ENCODE measurements at regions not wholly inside any gene's neighbourhood (a gene's known extent, or its start where the extent isn't known, plus 50 kb on each side); places are given as distances from the start of the nearest gene placed in this dataset.

DNA sequence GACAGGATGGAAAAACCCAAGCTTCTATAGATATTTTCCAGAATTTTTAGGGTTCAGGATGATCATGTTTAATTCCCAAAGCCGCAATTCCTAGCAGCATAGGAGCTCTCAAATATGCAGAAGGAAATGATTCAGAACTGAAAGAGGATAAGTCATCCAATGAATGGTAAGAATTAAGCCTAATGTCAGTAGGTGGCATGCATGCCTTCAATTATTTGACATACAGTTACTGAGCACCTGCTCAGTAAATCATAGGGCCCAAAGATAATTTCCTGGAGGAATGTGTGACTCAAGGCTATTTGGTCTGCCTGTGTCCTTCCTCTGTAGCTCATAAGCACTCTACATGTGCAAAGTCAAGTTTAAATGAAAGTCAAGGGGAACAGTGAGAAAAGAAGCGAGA lies 116.8 kb upstream of the SLC38A4 start:
- no peaks in the 10 kb centered on the region for H3K79me2 ChIP-seq (ENCODE audit: control insufficient read depth, insufficient read depth, low read length)
- dilution Hi-C loops (cut with MboI; ENCODE audit: extremely low pct_ligation_motif_present, low sequenced_read_pairs) (no loop called here), intact Hi-C loops (cut with micrococcal nuclease) (loop anchor here (5.0 kb wide), 1 partner anchor 80 kb away; no protein-coding TSS in a partner anchor)
- DNase-seq (ENCODE audit: low read depth, low spot score): peak; percentile 32
- no peak overlapping the region for H3K4me3 ChIP-seq (replicated peaks in 1 of 3; ENCODE audit: insufficient read depth in 1 of 3, low read depth in 1 of 3, low read length in 3 of 3)
- ChIA-PET CTCF (interaction anchor here (0.8 to 4.9 kb wide), 9 partner anchors 9 to 599 kb away, joined by 3 to 32 read pairs (median 4); no protein-coding TSS in a partner anchor), POLR2A (no interaction called here)
- peak; percentile 72 for TF ChIP-seq FOS (IDR thresholded peaks at IDR 0.05; ENCODE audit: borderline replicate concordance, insufficient read depth, low read length)
- TF ChIP-seq POLR2A (IDR thresholded peaks at IDR 0.05; ENCODE audit: low read depth, low read length): no peak
- TF ChIP-seq, protein P1, sequence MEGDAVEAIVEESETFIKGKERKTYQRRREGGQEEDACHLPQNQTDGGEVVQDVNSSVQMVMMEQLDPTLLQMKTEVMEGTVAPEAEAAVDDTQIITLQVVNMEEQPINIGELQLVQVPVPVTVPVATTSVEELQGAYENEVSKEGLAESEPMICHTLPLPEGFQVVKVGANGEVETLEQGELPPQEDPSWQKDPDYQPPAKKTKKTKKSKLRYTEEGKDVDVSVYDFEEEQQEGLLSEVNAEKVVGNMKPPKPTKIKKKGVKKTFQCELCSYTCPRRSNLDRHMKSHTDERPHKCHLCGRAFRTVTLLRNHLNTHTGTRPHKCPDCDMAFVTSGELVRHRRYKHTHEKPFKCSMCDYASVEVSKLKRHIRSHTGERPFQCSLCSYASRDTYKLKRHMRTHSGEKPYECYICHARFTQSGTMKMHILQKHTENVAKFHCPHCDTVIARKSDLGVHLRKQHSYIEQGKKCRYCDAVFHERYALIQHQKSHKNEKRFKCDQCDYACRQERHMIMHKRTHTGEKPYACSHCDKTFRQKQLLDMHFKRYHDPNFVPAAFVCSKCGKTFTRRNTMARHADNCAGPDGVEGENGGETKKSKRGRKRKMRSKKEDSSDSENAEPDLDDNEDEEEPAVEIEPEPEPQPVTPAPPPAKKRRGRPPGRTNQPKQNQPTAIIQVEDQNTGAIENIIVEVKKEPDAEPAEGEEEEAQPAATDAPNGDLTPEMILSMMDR (IDR thresholded peaks at IDR 0.05; ENCODE audit: extremely low read depth in 1 of 2, insufficient read depth in 1 of 2, low read depth in 1 of 2, low read length in 2 of 2): no peak
- TF ChIP-seq, protein P2, sequence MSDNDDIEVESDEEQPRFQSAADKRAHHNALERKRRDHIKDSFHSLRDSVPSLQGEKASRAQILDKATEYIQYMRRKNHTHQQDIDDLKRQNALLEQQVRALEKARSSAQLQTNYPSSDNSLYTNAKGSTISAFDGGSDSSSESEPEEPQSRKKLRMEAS (IDR thresholded peaks at IDR 0.05; ENCODE audit: insufficient read depth, insufficient read length): no peak
- no peak for TF ChIP-seq EZH2 (IDR thresholded peaks at IDR 0.05; ENCODE audit: borderline replicate concordance, low read depth, low read length, severe bottlenecking)
- no peaks in the 10 kb centered on the region for H3K36me3 ChIP-seq (ENCODE audit: control insufficient read depth in 2 of 2, extremely low read depth in 1 of 2, insufficient read depth in 2 of 2, low read length in 2 of 2)
- no peaks in the 10 kb centered on the region for H3K9me3 ChIP-seq (replicated peaks; ENCODE audit: control insufficient read depth, insufficient read depth, low read length)
- H3K4me1 ChIP-seq (ENCODE audit: control insufficient read depth, extremely low read depth, insufficient read depth, low read length): peaks cover 4% of the 10 kb centered on the region
- no peak overlapping the region for H3K4me2 ChIP-seq (ENCODE audit: insufficient read depth, low read length)
- H3K27me3 ChIP-seq (ENCODE audit: control insufficient read depth in 2 of 2, insufficient read depth in 2 of 2, low read length in 2 of 2): no peaks in the 10 kb centered on the region
- H3K9me1 ChIP-seq (replicated peaks; ENCODE audit: control insufficient read depth, extremely low read depth, insufficient read depth, low read length): no peaks in the 10 kb centered on the region
- FAIRE-seq: peak; percentile 90
- H3K9ac ChIP-seq (replicated peaks; ENCODE audit: extremely low read depth, insufficient read depth, low read length): no peak overlapping the region
- no TSS peak for BruUV-seq (replicated peaks)
- no peak overlapping the region for H3K27ac ChIP-seq (ENCODE audit: insufficient read depth, low read depth, low read length)
- H2AFZ ChIP-seq (ENCODE audit: low read depth, low read length): no peak overlapping the region
- no peaks in the 10 kb centered on the region for H4K20me1 ChIP-seq (replicated peaks; ENCODE audit: control insufficient read depth, extremely low read depth, insufficient read depth, low read length)

DNA sequence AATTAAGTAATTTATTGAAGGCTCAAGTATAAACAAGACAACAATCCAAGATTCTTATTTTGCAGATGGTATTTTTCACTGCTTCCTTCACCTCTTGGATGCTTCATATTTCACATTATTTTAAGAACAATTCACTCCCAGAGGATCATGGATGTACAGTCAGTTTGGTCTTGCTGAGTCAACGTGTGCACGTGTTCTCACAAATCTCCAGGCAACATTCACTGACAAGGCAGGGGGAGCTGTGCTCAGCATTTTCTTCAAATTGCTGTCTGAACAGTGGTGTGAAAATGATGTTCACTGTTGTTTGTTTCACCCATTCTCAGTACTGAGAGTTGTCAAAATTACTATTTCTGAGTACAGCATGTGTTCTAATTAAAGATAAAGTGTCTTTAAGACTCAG lies 118.3 kb upstream of the SLC38A4 start:
- no peaks in the 10 kb centered on the region for H3K9me3 ChIP-seq (replicated peaks; ENCODE audit: control insufficient read depth, insufficient read depth, low read length)
- no peaks in the 10 kb centered on the region for H4K20me1 ChIP-seq (replicated peaks; ENCODE audit: control insufficient read depth, extremely low read depth, insufficient read depth, low read length)
- H3K79me2 ChIP-seq (ENCODE audit: control insufficient read depth, insufficient read depth, low read length): no peaks in the 10 kb centered on the region
- DNase-seq (ENCODE audit: low read depth, low spot score) (peak; percentile 37), FAIRE-seq (peak; percentile 52)
- no peak overlapping the region for H2AFZ ChIP-seq (ENCODE audit: low read depth, low read length)
- no peak for TF ChIP-seq GATA2 (IDR thresholded peaks at IDR 0.05; ENCODE audit: insufficient read depth, insufficient read length, low read depth, low read length)
- TF ChIP-seq, protein P1 (IDR thresholded peaks at IDR 0.05; ENCODE audit: extremely low read depth in 1 of 2, insufficient read depth in 1 of 2, low read depth in 1 of 2, low read length in 2 of 2): peak in 1 of 2 donors; percentile 6
- ChIA-PET POLR2A (no interaction called here), CTCF (interaction anchor here (0.9 to 4.9 kb wide), 8 partner anchors 9 to 819 kb away, joined by 3 to 32 read pairs (median 4); no protein-coding TSS in a partner anchor)
- intact Hi-C loops (cut with micrococcal nuclease): loop anchor here (5.0 kb wide), 1 partner anchor 78 kb away; no protein-coding TSS in a partner anchor
- H3K4me1 ChIP-seq (ENCODE audit: control insufficient read depth, extremely low read depth, insufficient read depth, low read length): peaks cover 4% of the 10 kb centered on the region
- H3K4me3 ChIP-seq (replicated peaks in 1 of 3; ENCODE audit: insufficient read depth in 1 of 3, low read depth in 1 of 3, low read length in 3 of 3): no peak overlapping the region
- H3K27me3 ChIP-seq (ENCODE audit: control insufficient read depth in 2 of 2, insufficient read depth in 2 of 2, low read length in 2 of 2): no peaks in the 10 kb centered on the region
- H3K4me2 ChIP-seq (ENCODE audit: insufficient read depth, low read length): no peak overlapping the region
- H3K36me3 ChIP-seq (ENCODE audit: control insufficient read depth in 2 of 2, extremely low read depth in 1 of 2, insufficient read depth in 2 of 2, low read length in 2 of 2): no peaks in the 10 kb centered on the region
- H3K9me1 ChIP-seq (replicated peaks; ENCODE audit: control insufficient read depth, extremely low read depth, insufficient read depth, low read length): no peaks in the 10 kb centered on the region
- dilution Hi-C loops (cut with MboI; ENCODE audit: extremely low pct_ligation_motif_present, low sequenced_read_pairs): no loop called here
- no peak overlapping the region for H3K9ac ChIP-seq (replicated peaks; ENCODE audit: extremely low read depth, insufficient read depth, low read length)
- no TSS peak for BruUV-seq (replicated peaks)
- no peak overlapping the region for H3K27ac ChIP-seq (ENCODE audit: insufficient read depth, low read depth, low read length)

Data from endothelial cell of umbilical vein (primary cell).